ENCODE measurements at regions not wholly inside any gene's neighbourhood (a gene's known extent, or its start where the extent isn't known, plus 50 kb on each side); places are given as distances from the start of the nearest gene placed in this dataset.

DNA sequence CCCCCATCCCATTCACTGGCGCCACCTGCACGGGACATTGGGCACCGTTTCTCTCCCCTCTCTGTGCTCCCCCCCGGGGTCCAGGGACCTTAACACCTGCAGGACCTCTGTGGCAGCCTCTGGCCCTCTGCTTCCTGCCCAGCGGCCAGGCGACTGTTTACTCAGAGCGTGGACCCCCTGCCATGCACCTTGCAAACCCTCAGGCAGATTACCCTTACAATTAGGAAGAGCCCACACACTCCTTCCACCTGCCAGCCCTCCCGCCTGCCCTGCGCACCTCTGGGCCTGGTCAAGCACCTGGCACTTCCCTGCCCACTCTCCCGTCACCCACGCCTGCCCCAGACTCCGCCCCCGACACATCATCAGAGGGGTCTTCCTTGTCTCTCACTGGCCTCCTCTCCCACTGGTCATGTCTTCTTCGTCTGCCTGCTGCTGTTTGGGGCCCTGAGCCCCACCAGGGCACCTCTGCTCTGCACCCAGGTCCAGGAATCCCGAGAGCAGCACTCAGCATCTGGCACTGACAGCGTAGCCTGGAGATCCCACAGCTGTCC, 281.3 kb upstream of the IRX4 start:
- no peak overlapping the region for H2AFZ ChIP-seq (ENCODE audit: low read depth, low read length)
- no peak overlapping the region for H3K4me2 ChIP-seq (ENCODE audit: insufficient read depth, low read length)
- H3K9me3 ChIP-seq (ENCODE audit: insufficient read depth, low read length, severe bottlenecking), result no peaks in the 10 kb centered on the region
- H3K79me2 ChIP-seq (ENCODE audit: insufficient read depth, low read length), result no peaks in the 10 kb centered on the region
- DNase-seq (no peak), ATAC-seq (ENCODE audit: insufficient read depth, low read depth) (no peak)
- no peaks in the 10 kb centered on the region for H4K20me1 ChIP-seq (ENCODE audit: insufficient read depth, low read length)
- no peaks in the 10 kb centered on the region for H3K4me1 ChIP-seq (ENCODE audit: insufficient read depth, low read length)
- no peak overlapping the region for H3K9ac ChIP-seq (ENCODE audit: low read depth, low read length)
- H3K36me3 ChIP-seq (ENCODE audit: insufficient read depth, low read length), result no peaks in the 10 kb centered on the region
- TF ChIP-seq, protein P1, sequence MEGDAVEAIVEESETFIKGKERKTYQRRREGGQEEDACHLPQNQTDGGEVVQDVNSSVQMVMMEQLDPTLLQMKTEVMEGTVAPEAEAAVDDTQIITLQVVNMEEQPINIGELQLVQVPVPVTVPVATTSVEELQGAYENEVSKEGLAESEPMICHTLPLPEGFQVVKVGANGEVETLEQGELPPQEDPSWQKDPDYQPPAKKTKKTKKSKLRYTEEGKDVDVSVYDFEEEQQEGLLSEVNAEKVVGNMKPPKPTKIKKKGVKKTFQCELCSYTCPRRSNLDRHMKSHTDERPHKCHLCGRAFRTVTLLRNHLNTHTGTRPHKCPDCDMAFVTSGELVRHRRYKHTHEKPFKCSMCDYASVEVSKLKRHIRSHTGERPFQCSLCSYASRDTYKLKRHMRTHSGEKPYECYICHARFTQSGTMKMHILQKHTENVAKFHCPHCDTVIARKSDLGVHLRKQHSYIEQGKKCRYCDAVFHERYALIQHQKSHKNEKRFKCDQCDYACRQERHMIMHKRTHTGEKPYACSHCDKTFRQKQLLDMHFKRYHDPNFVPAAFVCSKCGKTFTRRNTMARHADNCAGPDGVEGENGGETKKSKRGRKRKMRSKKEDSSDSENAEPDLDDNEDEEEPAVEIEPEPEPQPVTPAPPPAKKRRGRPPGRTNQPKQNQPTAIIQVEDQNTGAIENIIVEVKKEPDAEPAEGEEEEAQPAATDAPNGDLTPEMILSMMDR (IDR thresholded peaks at IDR 0.05; ENCODE audit: borderline replicate concordance, extremely low read depth, low read length, poor library complexity, severe bottlenecking), result no peak
- TF ChIP-seq EZH2 (IDR thresholded peaks at IDR 0.05; ENCODE audit: borderline replicate concordance, low read depth, low read length, severe bottlenecking), result no peak
- peaks cover 3% of the 10 kb centered on the region for H3K27me3 ChIP-seq (ENCODE audit: insufficient read depth, low read length, poor library complexity)
- H3K4me3 ChIP-seq (ENCODE audit: low read depth in 1 of 2, low read length in 2 of 2), result no peak overlapping the region
- no peak overlapping the region for H3K27ac ChIP-seq (ENCODE audit: low read length)

DNA sequence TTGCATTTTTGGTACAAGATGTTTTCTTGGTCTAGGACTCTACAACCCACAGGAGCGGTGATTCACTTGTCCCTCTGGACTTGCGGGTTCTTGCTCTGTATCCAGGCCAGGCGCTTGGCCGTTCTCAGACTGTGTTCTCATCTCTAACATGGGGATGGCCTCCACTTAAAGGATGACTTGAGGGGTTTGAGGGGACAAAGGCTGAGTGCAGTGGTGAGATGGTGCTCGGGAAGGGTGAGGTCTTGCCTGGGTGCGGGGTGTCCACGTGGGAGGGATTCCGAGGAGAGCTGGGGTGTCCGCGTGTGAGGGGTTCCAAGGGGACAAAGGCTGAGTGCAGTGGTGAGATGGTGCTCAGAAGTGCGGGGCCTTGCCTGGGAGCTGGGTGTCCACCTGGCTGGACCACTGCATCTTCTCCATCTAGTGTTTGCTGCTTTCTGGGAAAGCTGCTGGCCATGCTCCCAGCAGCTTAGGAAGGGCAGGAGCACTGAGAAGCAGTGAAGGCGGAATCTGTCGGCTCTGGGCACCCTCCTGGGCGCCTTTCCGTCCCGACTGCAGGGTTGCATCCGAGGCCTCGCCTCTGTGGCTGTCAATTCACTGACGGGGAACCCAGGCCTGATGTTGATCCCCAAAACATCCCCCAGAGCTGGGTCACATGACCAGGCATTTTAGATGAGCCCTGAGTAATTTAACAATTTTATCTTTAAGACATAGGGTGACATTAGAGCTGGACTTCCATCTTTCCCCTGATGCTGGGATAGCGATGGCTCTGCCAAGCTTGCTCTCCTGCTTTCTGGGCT, 280.5 kb upstream of the IRX4 start:
- no peaks in the 10 kb centered on the region for H3K36me3 ChIP-seq (ENCODE audit: insufficient read depth, low read length)
- H3K9me3 ChIP-seq (ENCODE audit: insufficient read depth, low read length, severe bottlenecking), result no peaks in the 10 kb centered on the region
- no peak overlapping the region for H3K4me3 ChIP-seq (ENCODE audit: low read depth in 1 of 2, low read length in 2 of 2)
- H3K4me1 ChIP-seq (ENCODE audit: insufficient read depth, low read length), result no peaks in the 10 kb centered on the region
- H4K20me1 ChIP-seq (ENCODE audit: insufficient read depth, low read length), result no peaks in the 10 kb centered on the region
- ATAC-seq (ENCODE audit: insufficient read depth, low read depth), result no peak
- no peak overlapping the region for H3K9ac ChIP-seq (ENCODE audit: low read depth, low read length)
- H2AFZ ChIP-seq (ENCODE audit: low read depth, low read length), result no peak overlapping the region
- TF ChIP-seq, protein P1 (IDR thresholded peaks at IDR 0.05; ENCODE audit: borderline replicate concordance, extremely low read depth, low read length, poor library complexity, severe bottlenecking), result no peak
- TF ChIP-seq EZH2 (IDR thresholded peaks at IDR 0.05; ENCODE audit: borderline replicate concordance, low read depth, low read length, severe bottlenecking), result no peak
- peaks cover 3% of the 10 kb centered on the region for H3K27me3 ChIP-seq (ENCODE audit: insufficient read depth, low read length, poor library complexity)
- H3K27ac ChIP-seq (ENCODE audit: low read length), result no peak overlapping the region
- H3K4me2 ChIP-seq (ENCODE audit: insufficient read depth, low read length), result no peak overlapping the region
- no peaks in the 10 kb centered on the region for H3K79me2 ChIP-seq (ENCODE audit: insufficient read depth, low read length)
- DNase-seq, result no peak

DNA sequence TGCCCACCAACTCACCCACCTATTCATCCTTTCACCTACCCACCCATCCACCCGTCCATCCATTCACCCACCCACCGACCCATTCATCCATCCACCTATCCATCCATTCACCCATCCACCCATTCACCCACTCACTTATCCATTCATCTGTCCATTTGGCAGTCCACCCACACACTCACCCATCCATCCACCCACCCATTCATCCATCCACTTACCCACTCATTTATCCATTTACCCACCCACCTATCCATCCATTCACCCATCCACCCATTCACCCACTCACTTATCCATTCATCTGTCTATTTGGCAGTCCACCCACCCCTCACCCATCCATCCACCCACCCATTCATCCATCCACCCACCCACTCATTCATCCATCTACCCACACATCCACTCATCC, 278.1 kb upstream of the IRX4 start:
- H3K79me2 ChIP-seq (ENCODE audit: insufficient read depth, low read length), result no peaks in the 10 kb centered on the region
- peaks cover 3% of the 10 kb centered on the region for H3K27me3 ChIP-seq (ENCODE audit: insufficient read depth, low read length, poor library complexity)
- H3K4me1 ChIP-seq (ENCODE audit: insufficient read depth, low read length), result no peaks in the 10 kb centered on the region
- ATAC-seq (ENCODE audit: insufficient read depth, low read depth), result no peak
- no peaks in the 10 kb centered on the region for H3K9me3 ChIP-seq (ENCODE audit: insufficient read depth, low read length, severe bottlenecking)
- DNase-seq, result no peak
- no peaks in the 10 kb centered on the region for H4K20me1 ChIP-seq (ENCODE audit: insufficient read depth, low read length)
- H3K36me3 ChIP-seq (ENCODE audit: insufficient read depth, low read length), result no peaks in the 10 kb centered on the region
- H3K4me2 ChIP-seq (ENCODE audit: insufficient read depth, low read length), result no peak overlapping the region
- no peak overlapping the region for H3K9ac ChIP-seq (ENCODE audit: low read depth, low read length)
- H2AFZ ChIP-seq (ENCODE audit: low read depth, low read length), result no peak overlapping the region
- TF ChIP-seq EZH2 (IDR thresholded peaks at IDR 0.05; ENCODE audit: borderline replicate concordance, low read depth, low read length, severe bottlenecking), result no peak
- TF ChIP-seq, protein P1 (IDR thresholded peaks at IDR 0.05; ENCODE audit: borderline replicate concordance, extremely low read depth, low read length, poor library complexity, severe bottlenecking), result no peak
- H3K27ac ChIP-seq (ENCODE audit: low read length), result no peak overlapping the region
- H3K4me3 ChIP-seq (ENCODE audit: low read depth in 1 of 2, low read length in 2 of 2), result no peak overlapping the region

Data from DND-41 (cell line).